ENCODE measurements at regions not wholly inside any gene's neighbourhood (a gene's known extent, or its start where the extent isn't known, plus 50 kb on each side); places are given as distances from the start of the nearest gene placed in this dataset.
A peak's percentile ranks its signal among the peaks of the same experiment; 100 is the strongest.

- Mint-ChIP-seq H3K4me3 (ENCODE audit: unreplicated experiment) (no peak overlapping the region), H3K27ac (ENCODE audit: unreplicated experiment) (no peak overlapping the region), H3K27me3 (ENCODE audit: low read depth, unreplicated experiment) (no peaks in the 10 kb centered on the region), H3K9me3 (ENCODE audit: unreplicated experiment) (peaks cover 3% of the 10 kb centered on the region), H3K36me3 (ENCODE audit: low read depth, unreplicated experiment) (no peaks in the 10 kb centered on the region), H3K4me1 (ENCODE audit: low read depth, unreplicated experiment) (no peaks in the 10 kb centered on the region)
- Histone ChIP-seq H3K79me2 (ENCODE audit: insufficient read depth, low read length) (no peaks in the 10 kb centered on the region), H3K4me2 (ENCODE audit: low read length) (no peak overlapping the region), H3K4me1 (ENCODE audit: insufficient read depth, low read length) (no peaks in the 10 kb centered on the region), H3K9me3 (ENCODE audit: insufficient read depth, low read depth, low read length) (no peaks in the 10 kb centered on the region), H3K36me3 (ENCODE audit: insufficient read depth, low read length) (no peaks in the 10 kb centered on the region), H4K20me1 (ENCODE audit: insufficient read depth, low read length) (no peaks in the 10 kb centered on the region), H3K9ac (ENCODE audit: low read length) (no peak overlapping the region), H3K27me3 (ENCODE audit: insufficient read depth, low read length) (no peaks in the 10 kb centered on the region), H3K27ac (ENCODE audit: low read depth, low read length) (no peak overlapping the region), H3K4me3 (ENCODE audit: insufficient read depth, low read depth, low read length) (no peak overlapping the region), H2AFZ (ENCODE audit: low read depth, low read length) (no peak overlapping the region)
- DNase-seq (ENCODE audit: low read depth) (no peak), FAIRE-seq (no peak)
- no peak for TF ChIP-seq CTCF (IDR thresholded peaks at IDR 0.05; ENCODE audit: insufficient read depth, low read depth, low read length)
- TF ChIP-seq EZH2 (IDR thresholded peaks at IDR 0.05; ENCODE audit: insufficient read depth, low read length) = no peak
Measured at GRCh38 chr6:140027219-140027618, 652.8 kb upstream of the CITED2 start.

GRCh38 chr6:140026546-140026945 is 652.1 kb upstream of the CITED2 start:
- no peaks in the 10 kb centered on the region for H3K9me3 ChIP-seq (ENCODE audit: insufficient read depth, low read depth, low read length)
- no peaks in the 10 kb centered on the region for H3K36me3 ChIP-seq (ENCODE audit: insufficient read depth, low read length)
- no peaks in the 10 kb centered on the region for H3K27me3 Mint-ChIP-seq (ENCODE audit: low read depth, unreplicated experiment)
- H3K4me1 ChIP-seq (ENCODE audit: insufficient read depth, low read length) = no peaks in the 10 kb centered on the region
- no peak overlapping the region for H3K4me3 ChIP-seq (ENCODE audit: insufficient read depth, low read depth, low read length)
- no peaks in the 10 kb centered on the region for H3K36me3 Mint-ChIP-seq (ENCODE audit: low read depth, unreplicated experiment)
- TF ChIP-seq EZH2 (IDR thresholded peaks at IDR 0.05; ENCODE audit: insufficient read depth, low read length) (no peak), CTCF (IDR thresholded peaks at IDR 0.05; ENCODE audit: insufficient read depth, low read depth, low read length) (no peak)
- H3K79me2 ChIP-seq (ENCODE audit: insufficient read depth, low read length) = no peaks in the 10 kb centered on the region
- FAIRE-seq = no peak
- H3K4me2 ChIP-seq (ENCODE audit: low read length) = no peak overlapping the region
- H3K27ac Mint-ChIP-seq (ENCODE audit: unreplicated experiment) = no peak overlapping the region
- H2AFZ ChIP-seq (ENCODE audit: low read depth, low read length) = no peak overlapping the region
- no peaks in the 10 kb centered on the region for H4K20me1 ChIP-seq (ENCODE audit: insufficient read depth, low read length)
- H3K9ac ChIP-seq (ENCODE audit: low read length) = no peak overlapping the region
- no peak overlapping the region for H3K4me3 Mint-ChIP-seq (ENCODE audit: unreplicated experiment)
- no peak for DNase-seq (ENCODE audit: low read depth)
- no peak overlapping the region for H3K27ac ChIP-seq (ENCODE audit: low read depth, low read length)
- no peaks in the 10 kb centered on the region for H3K27me3 ChIP-seq (ENCODE audit: insufficient read depth, low read length)
- H3K4me1 Mint-ChIP-seq (ENCODE audit: low read depth, unreplicated experiment) = no peaks in the 10 kb centered on the region
- peaks cover 3% of the 10 kb centered on the region for H3K9me3 Mint-ChIP-seq (ENCODE audit: unreplicated experiment)

GRCh38 chr6:140025171-140025570 is 650.7 kb upstream of the CITED2 start:
- Mint-ChIP-seq H3K4me3 (ENCODE audit: unreplicated experiment) (no peak overlapping the region), H3K27me3 (ENCODE audit: low read depth, unreplicated experiment) (no peaks in the 10 kb centered on the region), H3K27ac (ENCODE audit: unreplicated experiment) (no peak overlapping the region), H3K36me3 (ENCODE audit: low read depth, unreplicated experiment) (no peaks in the 10 kb centered on the region), H3K4me1 (ENCODE audit: low read depth, unreplicated experiment) (no peaks in the 10 kb centered on the region), H3K9me3 (ENCODE audit: unreplicated experiment) (peaks cover 8% of the 10 kb centered on the region)
- TF ChIP-seq CTCF (IDR thresholded peaks at IDR 0.05; ENCODE audit: insufficient read depth, low read depth, low read length) = no peak
- no peak for TF ChIP-seq EZH2 (IDR thresholded peaks at IDR 0.05; ENCODE audit: insufficient read depth, low read length)
- Histone ChIP-seq H3K79me2 (ENCODE audit: insufficient read depth, low read length) (no peaks in the 10 kb centered on the region), H3K36me3 (ENCODE audit: insufficient read depth, low read length) (no peaks in the 10 kb centered on the region), H3K9ac (ENCODE audit: low read length) (no peak overlapping the region), H3K4me1 (ENCODE audit: insufficient read depth, low read length) (no peaks in the 10 kb centered on the region), H3K27me3 (ENCODE audit: insufficient read depth, low read length) (no peaks in the 10 kb centered on the region), H4K20me1 (ENCODE audit: insufficient read depth, low read length) (no peaks in the 10 kb centered on the region), H3K4me3 (ENCODE audit: insufficient read depth, low read depth, low read length) (no peak overlapping the region), H3K9me3 (ENCODE audit: insufficient read depth, low read depth, low read length) (peaks cover 5% of the 10 kb centered on the region), H3K27ac (ENCODE audit: low read depth, low read length) (no peak overlapping the region), H2AFZ (ENCODE audit: low read depth, low read length) (no peak overlapping the region), H3K4me2 (ENCODE audit: low read length) (no peak overlapping the region)
- FAIRE-seq (peak; percentile 34), DNase-seq (ENCODE audit: low read depth) (no peak)
